GM18907 (cell line): ENCODE measurements at regions not wholly inside any gene's neighbourhood (a gene's known extent, or its start where the extent isn't known, plus 50 kb on each side); places are given as distances from the start of the nearest gene placed in this dataset.
"Not testable (repeated sequence)": the region's sequence is repeated elsewhere in the genome, so short reads cannot be mapped to it uniquely, and the experiment has no call there.

Experiments used
- ATAC-seq: cut with Tn5 transposase; IDR thresholded peaks from one replicate; pipeline ENCODE4 v1.9.1; 2021; ENCODE audit warnings: mild to moderate bottlenecking, moderate library complexity; ENCODE audit not compliant: unreplicated experiment

- no peak for ATAC-seq
Measured at GRCh38 chr14:100416921-100417860, 94.1 kb downstream of the SLC25A47 start.

- ATAC-seq: no peak
Measured at GRCh38 chr14:100419856-100420255, 96.7 kb downstream of the SLC25A47 start.

GRCh38 chr14:100421756-100422470, 98.8 kb downstream of the SLC25A47 start:
- ATAC-seq: no peak

- no peak for ATAC-seq
Measured at GRCh38 chr14:100422556-100423316, 99.6 kb downstream of the SLC25A47 start.

- no peak for ATAC-seq
Measured at GRCh38 chr14:100423317-100424010, 100.3 kb downstream of the SLC25A47 start.

- no peak for ATAC-seq
Measured at GRCh38 chr14:100424504-100425428, 101.6 kb downstream of the SLC25A47 start.

- no peak for ATAC-seq
Measured at GRCh38 chr14:100425429-100425827, 102.3 kb downstream of the SLC25A47 start.

- no peak for ATAC-seq
Measured at GRCh38 chr14:100426314-100426713, 103.2 kb downstream of the SLC25A47 start.

- ATAC-seq: no peak
Measured at GRCh38 chr14:100427166-100427565, 104.0 kb downstream of the SLC25A47 start.

- ATAC-seq: no peak
Measured at GRCh38 chr14:100428727-100429126, 105.6 kb downstream of the SLC25A47 start.

GRCh38 chr14:100429537-100429936, 106.4 kb downstream of the SLC25A47 start:
- ATAC-seq: no peak

GRCh38 chr14:100430571-100430970, 107.4 kb downstream of the SLC25A47 start:
- no peak for ATAC-seq

GRCh38 chr14:100431461-100431860, 108.3 kb downstream of the SLC25A47 start:
- not testable (repeated sequence) for ATAC-seq

- no peak for ATAC-seq
Measured at GRCh38 chr14:100432652-100433427, 109.7 kb downstream of the SLC25A47 start.

- no peak for ATAC-seq
Measured at GRCh38 chr14:100433428-100433814, 110.3 kb downstream of the SLC25A47 start.

GRCh38 chr14:100434033-100434601, 111.0 kb downstream of the SLC25A47 start:
- ATAC-seq: no peak

- ATAC-seq: no peak
Measured at GRCh38 chr14:100434911-100435438, 111.8 kb downstream of the SLC25A47 start.

GRCh38 chr14:100435459-100435858, 112.3 kb downstream of the SLC25A47 start:
- ATAC-seq: no peak
